GM11168 (cell line): ENCODE measurements at regions not wholly inside any gene's neighbourhood (a gene's known extent, or its start where the extent isn't known, plus 50 kb on each side); places are given as distances from the start of the nearest gene placed in this dataset.
"Not testable (repeated sequence)": the region's sequence is repeated elsewhere in the genome, so short reads cannot be mapped to it uniquely, and the experiment has no call there.

Experiments
- in situ Hi-C: fragments of 300-500 bp; cut with MboI; formaldehyde crosslinking; loops from one replicate; pipeline ENCODE4 v1.12.0; 2022; ENCODE audit warnings: low sequenced_read_pairs; ENCODE audit not compliant: unreplicated experiment

- in situ Hi-C loops = no loop called here
These were observed 149.1 kb downstream of the MAGEB17 start for GRCh38 chrX:16316331-16316730.

- in situ Hi-C loops = no loop called here
These were observed 152.6 kb downstream of the MAGEB17 start for GRCh38 chrX:16319929-16320328.

- in situ Hi-C loops = no loop called here
These were observed 153.6 kb downstream of the MAGEB17 start for GRCh38 chrX:16320765-16321355.

- in situ Hi-C loops = no loop called here
These were observed 166.2 kb downstream of the MAGEB17 start for GRCh38 chrX:16333453-16333852.

- in situ Hi-C loops = no loop called here
These were observed 167.9 kb downstream of the MAGEB17 start for GRCh38 chrX:16335181-16335580.

- in situ Hi-C loops = no loop called here
These were observed 180.8 kb downstream of the MAGEB17 start for GRCh38 chrX:16347968-16348670.

GRCh38 chrX:16357902-16358301, 190.6 kb downstream of the MAGEB17 start:
- in situ Hi-C loops = no loop called here

GRCh38 chrX:16360056-16360455, 192.8 kb downstream of the MAGEB17 start:
- in situ Hi-C loops = not testable (repeated sequence)

- in situ Hi-C loops = no loop called here
These were observed 201.4 kb downstream of the MAGEB17 start for GRCh38 chrX:16368696-16369095.

- in situ Hi-C loops = no loop called here
These were observed 208.8 kb downstream of the MAGEB17 start for GRCh38 chrX:16376056-16376455.

- in situ Hi-C loops = no loop called here
These were observed 218.8 kb downstream of the MAGEB17 start for GRCh38 chrX:16386126-16386525.

GRCh38 chrX:16392597-16392996, 225.3 kb downstream of the MAGEB17 start:
- in situ Hi-C loops = no loop called here

- in situ Hi-C loops = no loop called here
These were observed 227.0 kb downstream of the MAGEB17 start for GRCh38 chrX:16394290-16394689.

GRCh38 chrX:16403808-16404207, 236.5 kb downstream of the MAGEB17 start:
- in situ Hi-C loops = no loop called here

- in situ Hi-C loops = no loop called here
These were observed 233.4 kb upstream of the S100G start for GRCh38 chrX:16416588-16416987.

- in situ Hi-C loops = no loop called here
These were observed 231.3 kb upstream of the S100G start for GRCh38 chrX:16418650-16419049.

GRCh38 chrX:16427668-16428067, 222.3 kb upstream of the S100G start:
- in situ Hi-C loops = loop anchor here (25.0 kb wide), 1 partner anchor 490 kb away; no protein-coding TSS in a partner anchor

- in situ Hi-C loops = loop anchor here (25.0 kb wide), 1 partner anchor 492 kb away; no protein-coding TSS in a partner anchor
These were observed 220.6 kb upstream of the S100G start for GRCh38 chrX:16429406-16429805.

GRCh38 chrX:16431266-16431665, 218.7 kb upstream of the S100G start:
- in situ Hi-C loops = loop anchor here (25.0 kb wide), 1 partner anchor 494 kb away; no protein-coding TSS in a partner anchor

- in situ Hi-C loops = loop anchor here (25.0 kb wide), 1 partner anchor 496 kb away; no protein-coding TSS in a partner anchor
These were observed 216.9 kb upstream of the S100G start for GRCh38 chrX:16433021-16433420.

- in situ Hi-C loops = loop anchor here (25.0 kb wide), 1 partner anchor 498 kb away; no protein-coding TSS in a partner anchor
These were observed 214.5 kb upstream of the S100G start for GRCh38 chrX:16435399-16435986.
